ENCODE measurements at regions not wholly inside any gene's neighbourhood (a gene's known extent, or its start where the extent isn't known, plus 50 kb on each side); places are given as distances from the start of the nearest gene placed in this dataset.

GRCh38 chr6:87925373-87926060 lies 122.1 kb upstream of the SPACA1 start:
- Histone ChIP-seq H3K9me3 (ENCODE audit: low read length) (no peaks in the 10 kb centered on the region), H3K36me3 (ENCODE audit: insufficient read depth, low read length) (no peaks in the 10 kb centered on the region), H3K27ac (ENCODE audit: low read depth, low read length, poor library complexity, severe bottlenecking) (peak overlapping the region; percentile 99), H4K20me1 (ENCODE audit: insufficient read depth, low read length) (no peaks in the 10 kb centered on the region), H3K79me2 (ENCODE audit: insufficient read depth, low read depth, low read length) (no peaks in the 10 kb centered on the region; the same call in 1 of the 2 replicates), H3K9me2 (ENCODE audit: insufficient read depth, low read length) (no peaks in the 10 kb centered on the region), H3K4me2 (ENCODE audit: low read length) (peak overlapping the region; percentile 73), H3K4me3 (ENCODE audit: low read depth, low read length, poor library complexity, severe bottlenecking) (no peak overlapping the region), H3K4me1 (ENCODE audit: insufficient read depth, low read length, poor library complexity, severe bottlenecking) (peaks cover 100% of the 10 kb centered on the region), H2AFZ (ENCODE audit: low read length) (peak overlapping the region; percentile 29; the same call in 1 of the 2 replicates)
- DNase-seq (ENCODE audit: low spot score), result peak; percentile 81
- TF ChIP-seq CTCF (conservative IDR thresholded peaks at IDR 0.05; ENCODE audit: low read length), result no peak
- TF ChIP-seq EZH2phosphoT487 (IDR thresholded peaks at IDR 0.05; ENCODE audit: borderline replicate concordance, low read depth, low read length), result no peak
- intact Hi-C loops (cut with micrococcal nuclease; ENCODE audit: unreplicated experiment), result no loop called here
- ChIA-PET POLR2A (interaction anchor here (0.6 to 6.7 kb wide), 11 partner anchors 7 to 238 kb away, joined by 3 to 102 read pairs (median 23); partner anchors contain the start of gene CNR1), CTCF (ENCODE audit: unreplicated experiment) (interaction anchor here (0.6 kb wide), 1 partner anchor 46 kb away, joined by 3 read pairs; no protein-coding TSS in a partner anchor)
- BruUV-seq (replicated peaks), result no TSS peak

DNA sequence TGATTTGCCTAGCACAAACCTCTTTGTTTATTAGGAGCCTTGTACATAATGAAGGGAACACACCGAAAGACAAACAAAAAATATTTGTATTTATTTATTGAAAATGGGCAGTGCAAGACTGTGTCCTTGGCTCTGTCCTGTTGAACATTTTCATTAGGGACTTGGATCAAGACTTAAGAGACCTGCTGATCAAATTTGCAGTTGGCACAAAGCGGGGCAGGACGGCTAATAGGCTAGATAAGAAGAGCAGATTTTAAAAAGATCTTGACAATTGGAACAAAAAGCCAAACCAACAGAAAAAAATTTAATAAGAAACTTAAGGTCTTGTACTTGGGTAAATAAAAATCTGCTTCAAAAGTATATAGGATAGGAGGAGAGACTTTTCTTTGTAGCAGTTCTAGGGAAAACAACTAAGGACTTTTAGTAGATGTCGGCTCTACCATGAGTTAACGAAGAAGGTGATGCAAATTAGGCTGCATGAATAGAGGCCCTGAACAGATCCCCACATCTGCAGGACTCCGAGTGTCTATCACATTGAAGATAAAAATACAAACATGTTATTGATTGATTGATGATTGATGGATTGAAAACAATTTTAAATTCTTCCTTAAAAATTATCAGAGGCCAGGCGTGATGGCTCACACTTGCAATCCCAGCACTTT lies 124.1 kb upstream of the SPACA1 start:
- Histone ChIP-seq H3K79me2 (ENCODE audit: insufficient read depth, low read depth, low read length) (no peaks in the 10 kb centered on the region; the same call in 1 of the 2 replicates), H3K4me2 (ENCODE audit: low read length) (peak overlapping the region; percentile 73), H4K20me1 (ENCODE audit: insufficient read depth, low read length) (no peaks in the 10 kb centered on the region), H3K36me3 (ENCODE audit: insufficient read depth, low read length) (no peaks in the 10 kb centered on the region), H3K4me3 (ENCODE audit: low read depth, low read length, poor library complexity, severe bottlenecking) (peak overlapping the region; percentile 31), H3K9me2 (ENCODE audit: insufficient read depth, low read length) (no peaks in the 10 kb centered on the region), H3K9me3 (ENCODE audit: low read length) (no peaks in the 10 kb centered on the region), H3K4me1 (ENCODE audit: insufficient read depth, low read length, poor library complexity, severe bottlenecking) (peaks cover 100% of the 10 kb centered on the region), H3K27ac (ENCODE audit: low read depth, low read length, poor library complexity, severe bottlenecking) (peak overlapping the region; percentile 99), H2AFZ (ENCODE audit: low read length) (no peak overlapping the region)
- ChIA-PET CTCF (ENCODE audit: unreplicated experiment) (interaction anchor here (1.6 kb wide), 1 partner anchor 18 kb away, joined by 5 read pairs; no protein-coding TSS in a partner anchor), POLR2A (interaction anchor here (0.6 to 12.7 kb wide), 15 partner anchors 11 to 1433 kb away, joined by 3 to 649 read pairs (median 8); partner anchors contain the start of gene CNR1)
- intact Hi-C loops (cut with micrococcal nuclease; ENCODE audit: unreplicated experiment), result loop anchor here (1.0 to 2.0 kb wide), 6 partner anchors 44 to 256 kb away; no protein-coding TSS in a partner anchor
- no peak for TF ChIP-seq EZH2phosphoT487 (IDR thresholded peaks at IDR 0.05; ENCODE audit: borderline replicate concordance, low read depth, low read length)
- TF ChIP-seq CTCF (conservative IDR thresholded peaks at IDR 0.05; ENCODE audit: low read length), result no peak
- DNase-seq (ENCODE audit: low spot score), result peak; percentile 72
- BruUV-seq (replicated peaks), result TSS peak; percentile 84
